GM12878 (cell line): ENCODE measurements at regions not wholly inside any gene's neighbourhood (a gene's known extent, or its start where the extent isn't known, plus 50 kb on each side); places are given as distances from the start of the nearest gene placed in this dataset.

ENCODE experiments used
- ATAC-seq: fragments of 200-7000 bp; cut with Tn5 transposase; 3 replicates; pipeline ENCODE4 v1.9.1; 2020; ENCODE audit warnings: mild to moderate bottlenecking, moderate library complexity
- BruUV-seq: library from RNA; stranded (reverse); fragments of 400-500 nt; replicated peaks from 2 replicates; lab custom pipeline; 2021; lab: Mats Ljungman, UMichigan
- CTCF ChIA-PET: fragments of 300-600 bp; sonication (Branson Sonifier 250); formaldehyde crosslinking; extraction: SDS; loops from one replicate; lab custom pipeline; 2021; ENCODE audit warnings: inconsistent platforms; lab: Yijun Ruan, JAX
- POLR2A ChIA-PET: fragments of 350-600 bp; formaldehyde crosslinking; extraction: SDS; loops from one replicate; lab custom pipeline; 2021; ENCODE audit warnings: inconsistent platforms; lab: Charles Lee
- RAD21 ChIA-PET: fragments of 300-600 bp; sonication (Branson Sonifier 250); formaldehyde crosslinking; loops from one replicate; lab custom pipeline; 2023; ENCODE audit warnings: antibody characterized with exemption; ENCODE audit not compliant: unreplicated experiment; lab: Charles Lee
- SMC1A ChIA-PET: fragments of 300-600 bp; sonication (Branson Sonifier 250); formaldehyde crosslinking; loops from one replicate; lab custom pipeline; 2023; ENCODE audit not compliant: unreplicated experiment, uncharacterized antibody; lab: Charles Lee
- DNase-seq: peaks from one replicate; pipeline ENCODE4 v3.0.0-alpha.2; 2011; ENCODE audit warnings: low read depth, low spot score
- FAIRE-seq: peaks from 3 replicates; lab custom pipeline; 2011; peaks lifted over from hg19 to GRCh38; lab: Jason Lieb, UNC
- H2AFZ ChIP-seq: 2 replicates; pipeline ENCODE4 v1.6.0; 2011; ENCODE audit warnings: low read depth, low read length, control low read depth; ENCODE audit not compliant: control insufficient read depth
- H3K27ac ChIP-seq: 2 replicates; pipeline ENCODE4 v1.5.1; 2011; ENCODE audit warnings: control low read depth; ENCODE audit not compliant: control insufficient read depth, insufficient read depth
- H3K27me3 ChIP-seq, 2 experiments: replicated peaks in 1 of 2; 2 replicates each; pipeline versions ENCODE4 v1.6.0 to v1.6.1; 2011; ENCODE audit warnings: low read length in 1 of 2; ENCODE audit not compliant: control insufficient read depth in 2 of 2, insufficient read depth in 2 of 2
- H3K36me3 ChIP-seq, 2 experiments: 2 replicates each; pipeline ENCODE4 v1.5.1; 2011; ENCODE audit warnings: low read length in 1 of 2; ENCODE audit not compliant: control insufficient read depth in 2 of 2, insufficient read depth in 2 of 2
- H3K4me1 ChIP-seq: 2 replicates; pipeline ENCODE4 v1.6.1; 2011; ENCODE audit warnings: mild to moderate bottlenecking, low read length, moderate library complexity, mixed read lengths; ENCODE audit not compliant: control insufficient read depth, insufficient read depth
- H3K4me2 ChIP-seq: 2 replicates; pipeline ENCODE4 v1.6.0; 2011; ENCODE audit warnings: control low read depth; ENCODE audit not compliant: control insufficient read depth, insufficient read depth
- H3K4me3 ChIP-seq: fragments of 200-600 bp; sonication (generic); 2 replicates; pipeline ENCODE4 v1.5.1; 2016
- H3K79me2 ChIP-seq: 2 replicates; pipeline ENCODE4 v1.6.0; 2011; ENCODE audit warnings: low read length; ENCODE audit not compliant: control insufficient read depth, insufficient read depth
- H3K9ac ChIP-seq: 2 replicates; pipeline ENCODE4 v1.8.0; 2011; ENCODE audit warnings: low read length, control low read depth, mixed read lengths; ENCODE audit not compliant: control insufficient read depth, insufficient read depth
- H3K9me3 ChIP-seq: replicated peaks from 3 replicates; pipeline ENCODE4 v1.5.1; 2011; ENCODE audit warnings: mild to moderate bottlenecking, low read length; ENCODE audit not compliant: control insufficient read depth, insufficient read depth
- H4K20me1 ChIP-seq: 2 replicates; pipeline ENCODE4 v1.6.0; 2011; ENCODE audit not compliant: control insufficient read depth, insufficient read depth
- CUX1 ChIP-seq: IDR thresholded peaks from 2 replicates; pipeline ENCODE4 v1.6.1; 2012; ENCODE audit warnings: improper control_type of control experiment, low read depth, low read length; ENCODE audit not compliant: insufficient replicate concordance
- E4F1 ChIP-seq: fragments of 450-650 bp; IDR thresholded peaks from 2 replicates; pipeline ENCODE4 v1.6.1; 2018; ENCODE audit warnings: borderline replicate concordance, mild to moderate bottlenecking; ENCODE audit not compliant: partially characterized antibody
- GATAD2B ChIP-seq: fragments of 450-650 bp; conservative IDR thresholded peaks from 2 replicates; pipeline ENCODE4 v1.6.1; 2017; ENCODE audit warnings: low read depth, mild to moderate bottlenecking, moderate library complexity
- NFYB ChIP-seq: IDR thresholded peaks from 2 replicates; pipeline ENCODE4 v1.6.1; 2011; ENCODE audit warnings: low read depth, mild to moderate bottlenecking, low read length, improper control_type of control experiment, moderate library complexity; ENCODE audit not compliant: insufficient read depth
- NR2C1 ChIP-seq: fragments of 450-650 bp; IDR thresholded peaks from 2 replicates; pipeline ENCODE4 v1.6.1; 2017; ENCODE audit warnings: antibody characterized with exemption, mild to moderate bottlenecking, moderate library complexity
- RBBP5 ChIP-seq: fragments of 200-600 bp; sonication (generic); conservative IDR thresholded peaks from 2 replicates; pipeline ENCODE4 v1.6.1; 2016
- RFX5 ChIP-seq: IDR thresholded peaks from 2 replicates; pipeline ENCODE4 v1.6.1; 2011; ENCODE audit warnings: low read depth, low read length, improper control_type of control experiment
- SP1 ChIP-seq: IDR thresholded peaks from one replicate; pipeline ENCODE4 v1.6.1; 2011; ENCODE audit warnings: low read depth, low read length
- SPI1 ChIP-seq: IDR thresholded peaks from 2 replicates; pipeline ENCODE4 v1.6.1; 2011; ENCODE audit warnings: low read depth, mild to moderate bottlenecking, low read length, moderate library complexity, borderline replicate concordance; ENCODE audit not compliant: insufficient read depth
- SRF ChIP-seq, 2 experiments: IDR thresholded peaks; 2 replicates each; pipeline ENCODE4 v1.6.1; 2011; ENCODE audit warnings: low read depth in 2 of 2, low read length in 2 of 2, mild to moderate bottlenecking in 1 of 2, moderate library complexity in 1 of 2
- ZZZ3 ChIP-seq: IDR thresholded peaks from 2 replicates; pipeline ENCODE4 v1.6.1; 2011; ENCODE audit warnings: low read depth; ENCODE audit not compliant: control insufficient read depth, insufficient read length
- WGBS: methylation state at CpG from one replicate; pipeline ENCODE4 v1.1.6; 2016; ENCODE audit warnings: low lambda C conversion rate; ENCODE audit not compliant: insufficient replicate concordance, insufficient coverage; ENCODE audit errors: missing lambda C conversion rate; 5-methylcytosine and 5-hydroxymethylcytosine counted together
- in situ Hi-C: fragments of 300-500 bp; cut with MboI; formaldehyde crosslinking; loops from 9 replicates; pipeline ENCODE4 v1.14.3; 2018; ENCODE audit warnings: mixed read lengths
- intact Hi-C: fragments of 100-400 bp; cut with micrococcal nuclease; formaldehyde crosslinking; loops from one replicate; pipeline ENCODE4 v1.14.2; 2022; ENCODE audit not compliant: unreplicated experiment

GRCh38 chr6:140201787-140202458, 827.5 kb upstream of the CITED2 start:
- SMC1A ChIA-PET = interaction anchor here (1.9 kb wide), 1 partner anchor 11 kb away, joined by 8 read pairs; no protein-coding TSS in a partner anchor
- RAD21 ChIA-PET = no interaction called here

More at GRCh38 chr6:140201787-140202458, 827.5 kb upstream of the CITED2 start:
- BruUV-seq = no TSS peak
- no peak overlapping the region for H3K4me3 ChIP-seq
- H3K9me3 ChIP-seq = no peaks in the 10 kb centered on the region
- 10% methylated on average over 1 of the region's 1 CpG for WGBS
- no peaks in the 10 kb centered on the region for H3K27me3 ChIP-seq
- no peak overlapping the region for H2AFZ ChIP-seq
- CTCF ChIA-PET = interaction anchor here (0.8 to 1.1 kb wide), 2 partner anchors 117 to 832 kb away, joined by 3 read pairs; no protein-coding TSS in a partner anchor
- FAIRE-seq (no peak), ATAC-seq (no peak), DNase-seq (no peak)
- intact Hi-C loops (no loop called here), in situ Hi-C loops (no loop called here)
- TF ChIP-seq GATAD2B (no peak), RFX5 (no peak), SP1 (no peak), ZZZ3 (no peak), SPI1 (no peak), RBBP5 (no peak), E4F1 (no peak), NR2C1 (no peak), SRF (IDR thresholded peaks at IDR 0.05; ENCODE audit: low read depth in 2 of 2, low read length in 2 of 2) (no peak), CUX1 (no peak), NFYB (no peak)
- H3K4me2 ChIP-seq = no peak overlapping the region
- no peak overlapping the region for H3K27ac ChIP-seq
- POLR2A ChIA-PET = no interaction called here
- no peaks in the 10 kb centered on the region for H4K20me1 ChIP-seq
- H3K4me1 ChIP-seq = no peaks in the 10 kb centered on the region
- no peaks in the 10 kb centered on the region for H3K79me2 ChIP-seq
- H3K36me3 ChIP-seq = no peaks in the 10 kb centered on the region
- no peak overlapping the region for H3K9ac ChIP-seq
